ENCODE measurements at regions not wholly inside any gene's neighbourhood (a gene's known extent, or its start where the extent isn't known, plus 50 kb on each side); places are given as distances from the start of the nearest gene placed in this dataset.
"Not testable (repeated sequence)": the region's sequence is repeated elsewhere in the genome, so short reads cannot be mapped to it uniquely, and the experiment has no call there.

GRCh38 chr13:55602784-55603183 lies 1537.9 kb upstream of the PRR20A start:
- no peak for DNase-seq (ENCODE audit: low read depth in 4 of 4, low spot score in 3 of 4)

- DNase-seq (ENCODE audit: low read depth in 4 of 4, low spot score in 3 of 4): no peak
These were observed 1534.6 kb upstream of the PRR20A start for GRCh38 chr13:55606045-55606665.

- DNase-seq (ENCODE audit: low read depth in 4 of 4, low spot score in 3 of 4): no peak
These were observed 1527.1 kb upstream of the PRR20A start for GRCh38 chr13:55613429-55614187.

GRCh38 chr13:55615081-55615480 lies 1525.6 kb upstream of the PRR20A start:
- DNase-seq (ENCODE audit: low read depth in 4 of 4, low spot score in 3 of 4): no peak

GRCh38 chr13:55617241-55617640 lies 1523.5 kb upstream of the PRR20A start:
- no peak for DNase-seq (ENCODE audit: low read depth in 4 of 4, low spot score in 3 of 4)

- no peak for DNase-seq (ENCODE audit: low read depth in 4 of 4, low spot score in 3 of 4)
These were observed 1513.5 kb upstream of the PRR20A start for GRCh38 chr13:55627221-55627620.

- DNase-seq (ENCODE audit: low read depth in 4 of 4, low spot score in 3 of 4): no peak
These were observed 1508.3 kb upstream of the PRR20A start for GRCh38 chr13:55632402-55632801.

DNA sequence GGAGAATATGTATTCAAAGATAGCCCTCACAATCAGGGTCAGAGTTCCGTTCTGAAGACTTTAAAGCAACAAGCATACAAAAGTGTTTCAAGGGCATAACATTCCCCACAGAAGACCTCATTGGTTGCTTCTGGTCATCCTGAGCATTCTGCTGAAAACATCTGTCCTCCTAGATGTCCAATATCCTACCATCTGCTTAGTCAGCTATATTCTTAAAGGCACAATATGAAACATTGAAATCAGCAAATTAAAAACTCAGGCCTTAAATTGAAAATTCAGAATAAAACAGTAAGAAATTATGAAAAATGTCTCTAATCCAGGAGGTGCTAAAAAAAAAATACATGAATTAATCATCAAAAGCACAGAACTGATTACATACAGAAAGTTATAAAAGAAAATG lies 1491.2 kb upstream of the PRR20A start:
- no peak for DNase-seq (ENCODE audit: low read depth in 4 of 4, low spot score in 3 of 4)

- no peak for DNase-seq (ENCODE audit: low read depth in 4 of 4, low spot score in 3 of 4)
These were observed 1488.1 kb upstream of the PRR20A start for GRCh38 chr13:55652657-55653056.

GRCh38 chr13:55653497-55653896 lies 1487.2 kb upstream of the PRR20A start:
- no peak for DNase-seq (ENCODE audit: low read depth in 4 of 4, low spot score in 3 of 4)

- DNase-seq (ENCODE audit: low read depth in 4 of 4, low spot score in 3 of 4): no peak
These were observed 1486.5 kb upstream of the PRR20A start for GRCh38 chr13:55654243-55654642.

GRCh38 chr13:55660264-55660663 lies 1480.5 kb upstream of the PRR20A start:
- DNase-seq (ENCODE audit: low read depth in 4 of 4, low spot score in 3 of 4): not testable (repeated sequence)

DNA sequence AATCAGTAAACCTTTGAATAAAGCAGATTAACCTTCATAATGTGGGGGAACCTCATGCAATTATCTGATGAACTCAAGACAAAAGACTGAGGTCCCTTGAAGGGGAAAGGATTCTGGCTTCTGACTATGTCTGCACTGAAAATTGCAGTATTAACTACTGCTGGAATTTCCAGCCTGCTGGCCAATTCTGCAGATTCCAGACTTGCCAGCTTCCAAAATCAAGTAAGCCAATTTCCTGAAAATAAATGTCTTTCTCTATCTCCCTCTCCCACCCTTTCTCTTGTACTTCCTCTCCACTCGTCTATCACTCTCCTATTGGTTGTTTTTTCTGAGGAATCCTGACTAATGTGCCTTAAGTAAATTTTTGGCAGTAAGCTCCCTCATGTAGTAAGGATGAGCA lies 1479.9 kb upstream of the PRR20A start:
- no peak for DNase-seq (ENCODE audit: low read depth in 4 of 4, low spot score in 3 of 4)

DNA sequence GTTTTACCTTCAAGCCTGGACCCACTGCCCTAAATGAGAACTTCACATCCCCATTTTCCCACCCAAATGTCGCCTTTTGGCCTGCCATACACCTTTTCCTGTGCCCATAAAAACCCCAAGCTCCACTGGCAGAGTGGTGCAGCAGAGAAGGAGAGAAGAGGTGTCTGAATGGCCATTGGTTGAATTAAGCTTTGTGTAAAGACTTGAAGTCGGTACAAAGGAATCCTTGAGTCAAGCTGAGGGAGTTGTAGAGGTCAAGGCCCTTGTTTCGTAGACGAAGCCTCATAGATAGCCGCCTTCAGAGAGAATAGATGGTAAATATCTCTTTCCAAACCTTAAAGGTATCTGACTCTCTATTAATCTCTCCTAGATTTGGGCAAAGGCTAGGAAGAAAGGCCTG lies 1479.2 kb upstream of the PRR20A start:
- no peak for DNase-seq (ENCODE audit: low read depth in 4 of 4, low spot score in 3 of 4)

DNA sequence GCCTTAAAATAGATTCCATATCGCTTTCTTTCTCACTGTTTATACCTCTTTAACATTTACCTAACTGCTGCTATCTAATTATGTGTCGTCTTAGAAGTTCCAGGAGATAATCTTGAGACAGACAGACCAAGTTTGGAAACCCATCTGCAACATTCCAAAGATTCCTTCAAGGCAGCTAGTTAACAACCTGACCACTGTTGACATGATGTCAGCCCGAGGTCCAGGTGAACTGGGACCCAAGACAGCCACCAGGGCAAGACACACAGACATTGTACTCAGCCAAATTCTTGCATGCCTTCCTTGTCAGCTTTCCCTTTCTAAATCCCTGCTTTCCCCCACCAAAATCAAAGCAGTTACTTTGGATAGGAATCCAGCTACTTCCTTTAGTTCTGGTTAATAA lies 1476.5 kb upstream of the PRR20A start:
- DNase-seq (ENCODE audit: low read depth in 4 of 4, low spot score in 3 of 4): no peak

DNA sequence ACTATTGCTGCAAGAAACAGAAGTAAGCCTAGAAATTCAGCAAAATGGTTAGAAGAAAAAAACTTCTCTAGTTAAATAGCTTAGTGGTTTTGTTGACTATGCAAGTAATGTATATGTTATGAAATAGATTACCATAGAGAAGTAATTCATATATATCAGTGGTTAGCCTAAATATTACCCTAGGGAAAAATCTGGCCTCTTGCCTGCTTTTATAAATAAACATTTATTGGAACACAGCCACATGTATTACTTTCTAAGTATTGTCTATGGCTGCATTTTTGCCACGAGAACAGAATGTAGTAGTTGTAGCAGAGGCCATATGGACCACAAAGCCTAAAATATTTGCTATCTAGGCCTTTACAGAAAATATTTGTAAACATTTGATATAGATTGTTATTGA lies 1471.7 kb upstream of the PRR20A start:
- DNase-seq (ENCODE audit: low read depth in 4 of 4, low spot score in 3 of 4): no peak

GRCh38 chr13:55673910-55674309 lies 1466.8 kb upstream of the PRR20A start:
- no peak for DNase-seq (ENCODE audit: low read depth in 4 of 4, low spot score in 3 of 4)

DNA sequence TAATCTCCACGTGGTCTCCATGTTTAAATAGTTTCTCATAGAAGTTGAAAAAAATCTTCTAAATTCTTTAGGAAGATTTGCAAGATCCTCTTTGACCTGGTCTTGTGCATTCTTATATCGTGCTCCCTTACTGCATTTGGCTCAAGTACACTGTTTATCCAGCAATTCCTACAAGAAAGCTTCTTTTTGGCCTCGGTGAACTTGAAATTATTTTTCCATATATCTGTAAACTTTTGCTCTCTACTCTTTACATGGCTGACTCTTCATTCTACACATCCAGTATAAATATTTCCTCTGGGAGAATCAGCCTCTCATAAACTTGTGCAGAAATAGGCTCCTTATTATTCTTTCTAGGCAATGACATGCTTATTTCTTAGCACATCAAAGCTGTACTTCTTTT lies 1457.9 kb upstream of the PRR20A start:
- no peak for DNase-seq (ENCODE audit: low read depth in 4 of 4, low spot score in 3 of 4)

GRCh38 chr13:55705526-55705925 lies 1435.2 kb upstream of the PRR20A start:
- DNase-seq (ENCODE audit: low read depth in 4 of 4, low spot score in 3 of 4): no peak

DNA sequence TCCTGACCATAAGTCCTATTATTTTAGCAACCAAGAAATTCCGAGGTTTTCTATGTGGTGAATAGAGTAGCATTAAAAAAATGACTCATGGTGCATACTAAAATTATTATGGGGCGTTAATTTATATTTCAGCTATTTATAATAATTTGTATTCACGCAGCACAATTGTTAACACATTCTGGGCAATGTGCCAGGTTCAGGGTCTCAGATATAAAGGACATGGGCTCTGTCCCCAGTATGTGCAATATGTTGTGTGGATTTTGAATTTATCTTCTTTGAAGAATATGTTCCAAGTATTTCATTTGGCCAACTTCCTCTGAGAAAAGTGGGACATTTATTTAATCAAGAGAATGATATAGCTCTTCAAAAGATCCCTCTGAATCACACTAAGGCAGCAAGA lies 1434.7 kb upstream of the PRR20A start:
- peak in 1 of 4 donors; percentile 28 for DNase-seq (ENCODE audit: low read depth in 4 of 4, low spot score in 3 of 4)

DNA sequence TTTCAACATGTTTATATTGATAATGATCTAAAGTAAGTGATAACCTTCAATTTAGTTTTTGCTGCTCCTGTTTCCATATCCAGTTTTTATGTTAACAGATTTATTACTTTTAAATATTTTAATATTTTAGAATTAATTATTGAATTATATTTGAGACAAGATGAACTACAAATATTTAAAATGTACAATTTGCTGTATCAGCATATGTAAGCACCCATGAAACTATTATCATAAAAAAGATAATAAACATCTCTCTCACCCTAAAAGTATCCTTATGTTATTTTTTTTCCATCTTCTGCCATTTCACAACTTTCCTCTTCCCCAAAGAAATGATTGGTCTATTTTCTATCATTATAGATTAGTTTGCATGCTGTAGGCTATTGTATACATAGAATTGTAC lies 1426.6 kb upstream of the PRR20A start:
- DNase-seq (ENCODE audit: low read depth in 4 of 4, low spot score in 3 of 4): no peak

DNA sequence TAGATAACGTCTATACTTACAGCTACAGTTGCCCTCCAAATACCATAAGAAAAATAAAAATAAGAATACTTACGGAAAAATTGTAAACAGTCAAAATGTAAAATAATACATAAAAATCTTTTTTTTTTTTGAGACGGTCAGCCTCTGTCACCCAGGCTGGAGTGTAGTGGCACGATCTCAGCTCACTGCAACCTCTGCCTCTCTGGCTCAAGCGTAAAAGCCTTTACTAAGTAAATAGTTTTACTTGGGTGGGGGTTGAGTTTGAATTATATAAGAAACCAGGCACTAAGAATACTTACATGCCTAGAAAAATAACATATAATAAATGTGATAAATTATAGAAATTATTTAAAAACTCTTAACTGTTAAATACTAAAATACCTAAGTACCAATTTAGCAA lies 1413.0 kb upstream of the PRR20A start:
- no peak for DNase-seq (ENCODE audit: low read depth in 4 of 4, low spot score in 3 of 4)

DNA sequence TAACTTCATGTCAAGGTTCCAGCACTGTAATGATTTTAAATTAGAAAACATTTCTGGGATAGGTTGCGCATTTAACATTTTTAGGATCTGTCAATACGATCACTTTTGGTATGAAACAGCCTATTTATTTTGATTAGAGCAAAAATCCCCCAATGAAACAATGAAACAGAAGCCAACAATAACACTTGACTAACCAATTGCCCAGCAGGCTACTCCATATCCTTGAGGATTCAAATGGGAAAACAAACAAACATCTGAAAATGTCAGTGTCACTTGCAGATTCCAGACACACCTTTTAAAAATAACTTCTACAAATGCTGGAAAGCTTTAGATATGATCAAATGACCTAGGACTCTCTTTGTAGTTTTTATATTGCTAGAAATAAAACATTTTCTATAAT lies 1412.5 kb upstream of the PRR20A start:
- DNase-seq (ENCODE audit: low read depth in 4 of 4, low spot score in 3 of 4): no peak
